RKO (cell line): ENCODE measurements at regions not wholly inside any gene's neighbourhood (a gene's known extent, or its start where the extent isn't known, plus 50 kb on each side); places are given as distances from the start of the nearest gene placed in this dataset.
A peak's percentile ranks its signal among the peaks of the same experiment; 100 is the strongest.
"Not testable (repeated sequence)": the region's sequence is repeated elsewhere in the genome, so short reads cannot be mapped to it uniquely, and the experiment has no call there.

Experiments used
- DNase-seq: peaks from one replicate; pipeline ENCODE4 v3.0.0-alpha.2; 2016; ENCODE audit warnings: low spot score

GRCh38 chr18:59800897-59801296, 98.9 kb upstream of the PMAIP1 start:
- DNase-seq = no peak

DNA sequence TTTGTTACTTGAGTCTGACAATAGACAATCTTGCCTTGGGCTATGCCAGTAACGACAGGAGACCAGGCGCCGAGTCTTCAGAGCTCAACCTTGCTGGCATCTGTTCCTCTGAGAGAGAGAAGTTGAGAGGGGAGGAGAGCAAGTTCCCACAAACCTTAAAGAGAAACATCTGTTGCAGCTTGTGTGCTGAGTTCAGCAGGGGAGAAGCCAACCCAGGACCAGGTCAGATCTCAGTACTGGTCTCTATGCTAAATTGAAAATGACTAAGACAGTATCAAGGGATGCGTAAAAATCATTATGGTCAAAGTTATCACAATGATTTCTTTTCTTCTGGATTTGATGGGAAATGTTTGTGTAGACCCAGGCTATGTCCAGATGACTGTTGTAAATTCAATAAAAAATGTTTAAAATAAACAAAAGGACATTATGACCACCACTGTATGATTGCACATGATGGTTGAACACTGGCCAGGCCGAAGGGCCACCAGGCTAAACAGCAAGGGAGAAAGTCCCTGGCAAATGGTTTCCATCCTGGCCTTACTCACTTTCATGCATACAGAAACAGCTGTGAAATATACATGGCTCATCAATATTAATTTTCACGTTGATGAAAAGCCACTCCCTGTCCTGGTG, 100.3 kb upstream of the PMAIP1 start:
- DNase-seq = no peak

- DNase-seq = no peak
Observed at GRCh38 chr18:59795882-59796281, 98.7 kb upstream of the CCBE1 start.

GRCh38 chr18:59792353-59792752, 95.1 kb upstream of the CCBE1 start:
- DNase-seq = no peak

DNA sequence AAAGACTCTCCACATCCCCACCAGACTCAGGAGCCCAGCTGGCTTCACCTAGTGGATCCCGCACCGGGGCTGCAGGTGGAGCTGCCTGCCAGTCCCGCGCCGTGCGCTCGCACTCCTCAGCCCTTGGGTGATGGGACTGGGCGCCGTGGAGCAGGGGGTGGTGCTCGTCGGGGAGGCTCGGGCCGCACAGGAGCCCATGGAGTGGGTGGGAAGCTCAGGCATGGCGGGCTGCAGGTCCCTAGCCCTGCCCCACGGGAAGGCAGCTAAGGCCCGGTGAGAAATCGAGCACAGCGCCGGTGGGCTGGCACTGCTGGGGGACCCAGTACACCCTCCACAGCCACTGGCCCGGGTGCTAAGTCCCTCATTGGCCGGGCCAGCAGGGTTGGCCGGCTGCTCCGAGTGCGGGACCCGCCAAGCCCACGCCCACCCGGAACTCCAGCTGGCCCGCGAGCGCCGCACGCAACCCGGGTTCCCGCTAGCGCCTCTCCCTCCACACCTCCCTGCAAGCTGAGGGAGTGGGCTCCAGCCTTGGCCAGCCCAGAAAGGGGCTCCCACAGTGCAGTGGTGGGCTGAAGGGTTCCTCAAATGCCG, 93.2 kb upstream of the CCBE1 start:
- not testable (repeated sequence) for DNase-seq

DNA sequence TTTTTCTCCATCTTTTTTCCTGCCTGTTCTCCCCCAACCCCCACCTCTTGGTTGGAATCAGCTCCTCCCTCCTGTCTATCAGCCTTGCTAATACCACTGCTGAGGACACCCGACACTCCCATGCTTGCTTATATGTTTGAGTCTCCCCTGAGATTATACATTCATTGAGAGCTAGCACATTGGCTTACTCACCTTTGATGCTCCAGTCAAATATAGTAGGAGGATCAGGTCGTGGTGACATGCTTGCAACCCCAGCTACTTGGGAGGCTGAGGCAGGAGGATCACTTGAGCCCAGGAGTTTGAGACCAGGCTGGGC, 91.5 kb upstream of the CCBE1 start:
- DNase-seq = no peak

DNA sequence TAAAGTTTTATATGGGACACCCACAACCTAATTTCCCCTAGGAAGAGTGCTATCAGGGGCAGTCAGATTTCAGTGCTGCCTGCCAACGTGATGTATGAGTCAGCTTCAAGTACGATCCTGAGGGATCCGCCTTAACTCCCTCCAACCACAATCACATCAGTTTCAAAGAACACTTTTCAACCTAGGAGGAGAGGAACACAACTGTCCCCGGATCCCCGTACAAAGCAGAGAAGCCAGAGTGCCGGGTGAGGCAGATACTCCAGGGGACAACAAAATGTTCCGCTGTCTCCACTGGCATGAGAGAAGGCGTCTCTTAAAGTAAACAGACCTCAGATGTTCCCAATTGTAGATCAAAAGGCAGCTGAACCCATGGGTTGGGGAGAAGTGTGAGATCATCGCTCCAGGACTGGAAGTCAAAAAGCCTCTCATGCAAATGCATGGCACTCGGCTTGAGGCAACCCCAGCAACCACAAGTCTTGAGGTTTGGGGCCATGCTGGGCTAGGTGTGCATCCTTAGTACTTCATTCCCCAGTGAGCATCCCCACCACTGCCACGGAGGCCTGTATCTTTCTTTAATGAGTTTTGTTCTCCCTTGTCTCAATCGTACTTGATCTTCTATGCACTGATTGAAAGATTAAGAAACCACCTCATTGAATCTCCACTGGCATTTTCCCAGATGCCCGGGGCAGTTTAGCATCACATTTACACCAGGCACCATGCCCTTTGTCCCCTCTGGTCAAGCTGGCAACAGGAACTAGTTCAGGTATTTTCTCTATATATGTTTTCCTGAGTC, 91.0 kb upstream of the CCBE1 start:
- DNase-seq = peak; percentile 2

DNA sequence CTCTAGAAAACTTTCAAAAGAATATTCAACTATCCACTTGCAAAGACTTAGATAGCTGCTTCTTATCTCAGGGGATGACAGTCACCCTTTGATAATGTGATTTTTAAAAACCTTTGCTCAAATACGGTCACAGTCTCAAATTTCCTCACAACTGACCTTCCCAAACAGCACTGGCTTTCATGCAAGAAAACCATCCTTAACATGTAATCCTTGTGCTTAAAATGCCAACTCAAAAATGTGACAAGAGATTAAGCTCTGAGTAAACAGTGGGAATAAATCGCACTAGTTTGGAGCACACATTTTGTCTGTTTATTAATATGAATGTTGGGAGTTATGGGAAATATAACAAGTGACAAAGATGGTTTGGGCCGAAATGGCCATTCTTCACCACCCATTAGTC, 87.5 kb upstream of the CCBE1 start:
- no peak for DNase-seq

- DNase-seq = peak; percentile 71
Observed at GRCh38 chr18:59783138-59783537, 85.9 kb upstream of the CCBE1 start.

DNA sequence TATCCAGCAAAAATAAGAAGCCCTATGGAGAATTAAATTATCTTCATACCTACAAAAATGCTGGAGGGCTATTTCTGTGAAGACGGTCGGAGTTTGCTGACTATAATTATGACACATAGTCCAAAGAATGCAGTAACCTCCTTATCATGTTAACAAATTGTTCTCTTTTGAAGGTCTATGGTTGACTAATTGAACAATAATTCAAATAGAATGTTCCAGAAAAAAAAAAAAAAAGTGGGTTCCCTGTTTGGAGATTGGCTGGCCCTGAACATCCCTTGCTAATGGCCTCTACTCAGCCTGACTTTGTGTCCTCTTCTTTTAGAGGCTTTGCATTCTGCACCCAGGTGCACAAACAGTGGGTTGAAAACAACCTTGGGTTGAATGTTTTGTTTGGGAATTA, 82.8 kb upstream of the CCBE1 start:
- peak; percentile 2 for DNase-seq

GRCh38 chr18:59778434-59778833, 81.2 kb upstream of the CCBE1 start:
- DNase-seq = no peak

- no peak for DNase-seq
Observed at GRCh38 chr18:59777636-59778035, 80.4 kb upstream of the CCBE1 start.

GRCh38 chr18:59769129-59769865, 72.1 kb upstream of the CCBE1 start:
- DNase-seq = no peak

DNA sequence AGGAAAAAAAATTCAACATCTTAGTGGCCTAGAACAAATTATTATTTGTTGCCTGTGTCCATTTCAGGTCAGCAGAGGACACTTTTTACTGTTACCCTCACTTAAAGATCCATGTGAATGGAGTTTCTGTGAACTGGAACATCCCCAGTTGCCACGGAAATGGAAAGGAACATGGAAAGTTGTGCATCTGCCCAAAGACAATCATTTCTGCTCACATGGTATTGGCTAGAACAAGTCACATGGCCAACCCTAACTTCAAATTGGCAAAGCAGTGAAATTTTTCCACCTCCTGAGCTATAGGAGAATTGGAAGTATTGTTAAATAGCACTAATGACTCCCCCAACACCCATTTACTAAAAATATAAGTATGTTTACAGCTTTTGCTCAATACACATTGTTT, 71.2 kb upstream of the CCBE1 start:
- DNase-seq = no peak

DNA sequence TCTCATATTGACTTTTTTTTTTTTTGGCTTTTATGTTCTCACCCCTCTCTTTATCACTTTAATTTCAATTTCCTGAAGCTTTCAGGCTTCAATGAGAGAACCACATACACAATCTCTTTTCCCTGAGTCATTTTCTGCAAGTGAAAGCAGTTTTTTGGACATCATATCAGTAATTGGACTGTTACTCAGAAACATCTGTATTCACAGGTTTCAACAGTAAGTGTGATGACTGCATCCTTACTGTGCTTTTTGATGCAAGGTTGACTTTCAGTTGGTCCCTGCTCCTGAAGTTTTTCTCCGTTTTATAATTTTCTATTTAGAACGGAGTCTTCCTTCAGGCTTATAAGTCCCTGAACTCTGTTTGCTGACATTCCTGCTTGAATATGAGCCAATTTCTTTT, 70.5 kb upstream of the CCBE1 start:
- no peak for DNase-seq

GRCh38 chr18:59765343-59765742, 68.1 kb upstream of the CCBE1 start:
- DNase-seq = no peak

GRCh38 chr18:59764281-59764680, 67.1 kb upstream of the CCBE1 start:
- DNase-seq = no peak

DNA sequence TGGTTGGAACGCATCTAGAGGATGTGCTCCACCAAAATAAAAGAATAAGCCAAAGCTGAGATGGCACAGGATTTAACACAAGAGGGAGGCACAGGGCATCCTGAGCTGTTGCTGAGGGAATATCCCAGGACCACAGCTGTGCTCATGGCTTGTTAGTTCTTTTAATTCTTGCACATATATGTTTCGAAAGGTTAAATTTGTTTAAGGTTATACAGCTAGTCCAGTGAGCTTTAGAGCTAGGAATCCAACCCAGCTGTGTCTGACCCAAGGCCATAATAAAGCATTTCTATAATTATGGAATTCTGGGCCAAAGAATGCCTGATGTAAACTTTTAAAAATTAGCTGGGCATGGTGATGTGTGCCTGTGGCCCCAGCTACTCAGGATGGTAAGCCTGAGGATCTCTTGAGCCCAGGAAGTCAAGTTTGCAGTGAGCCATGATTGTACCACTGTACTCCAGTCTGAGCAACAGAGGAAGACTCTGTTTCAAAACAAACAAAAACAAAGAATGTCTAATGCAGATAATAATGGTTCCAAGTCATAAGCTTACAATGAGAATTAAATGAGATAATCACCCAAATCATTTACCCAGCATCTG, 66.4 kb upstream of the CCBE1 start:
- DNase-seq = no peak

DNA sequence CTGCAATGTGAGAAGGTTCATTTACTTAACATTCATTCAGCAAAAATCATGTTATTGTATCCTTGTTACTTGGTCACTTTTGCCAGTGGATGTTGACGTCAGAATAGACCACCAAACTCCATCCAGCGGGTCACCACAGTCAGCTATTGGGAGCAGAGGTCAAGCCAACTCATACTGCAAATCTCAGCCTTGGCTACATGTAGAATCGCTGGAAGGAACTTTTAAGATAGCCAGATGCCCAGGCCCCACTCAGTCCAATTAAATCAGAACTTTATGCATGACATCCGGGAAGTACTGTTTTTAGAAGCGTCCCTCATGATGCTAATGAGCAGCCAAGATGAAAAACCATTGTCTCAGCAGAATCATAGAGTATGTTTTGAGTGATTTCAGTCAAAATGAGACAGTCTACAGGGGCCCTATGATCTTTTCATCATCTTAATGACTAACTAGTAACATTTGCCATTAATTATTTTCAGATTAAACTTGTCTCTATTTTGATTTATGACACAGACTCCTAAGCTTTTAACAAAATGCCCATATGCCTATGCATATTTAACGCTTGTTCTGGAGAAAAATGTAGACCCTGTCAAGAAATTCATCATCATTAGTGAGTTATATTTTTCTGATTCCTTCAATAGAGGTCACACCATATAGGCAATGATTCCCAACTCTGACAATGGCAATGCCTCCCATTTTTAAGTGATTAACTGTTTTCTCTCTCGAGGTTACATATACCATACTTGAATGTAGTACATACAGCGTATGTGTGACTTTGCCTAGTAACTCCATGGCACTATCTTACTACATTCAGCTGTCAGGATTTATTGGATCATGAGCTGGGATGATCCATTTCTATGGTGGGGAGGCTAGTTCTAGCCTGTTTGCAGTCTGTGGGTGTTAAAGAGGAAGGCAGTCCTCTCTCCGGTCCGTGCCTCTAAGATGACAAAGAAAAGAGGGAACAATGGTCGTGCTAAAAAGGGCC, 63.7 kb upstream of the CCBE1 start:
- no peak for DNase-seq

GRCh38 chr18:59760212-59760611, 63.0 kb upstream of the CCBE1 start:
- no peak for DNase-seq

GRCh38 chr18:59758837-59759236, 61.6 kb upstream of the CCBE1 start:
- DNase-seq = no peak
